Activated CD4-positive, alpha-beta T cell treated with anti-CD3 and anti-CD28 coated beads, Interleukin-2, amount 10 ng/mL, durations not matched to agents 24 days and 14 days (primary cell): ENCODE measurements at regions not wholly inside any gene's neighbourhood (a gene's known extent, or its start where the extent isn't known, plus 50 kb on each side); places are given as distances from the start of the nearest gene placed in this dataset.
"Not testable (repeated sequence)": the region's sequence is repeated elsewhere in the genome, so short reads cannot be mapped to it uniquely, and the experiment has no call there.

Source experiments
- DNase-seq: peaks from one replicate; pipeline ENCODE4 v3.0.0; 2022
- H3K27ac Mint-ChIP-seq: one replicate; pipeline ENCODE4 v1.8.0; 2022; ENCODE audit warnings: mild to moderate bottlenecking, mixed read lengths
- H3K27me3 Mint-ChIP-seq: one replicate; pipeline ENCODE4 v1.8.0; 2022; ENCODE audit warnings: mixed read lengths
- H3K36me3 Mint-ChIP-seq: one replicate; pipeline ENCODE4 v1.8.0; 2022; ENCODE audit warnings: low read depth, mild to moderate bottlenecking, mixed read lengths
- H3K4me1 Mint-ChIP-seq: one replicate; pipeline ENCODE4 v1.8.0; 2021; ENCODE audit warnings: mixed read lengths
- H3K4me3 Mint-ChIP-seq: one replicate; pipeline ENCODE4 v1.8.0; 2022; ENCODE audit warnings: mild to moderate bottlenecking, moderate library complexity, mixed read lengths
- H3K9me3 Mint-ChIP-seq: one replicate; pipeline ENCODE4 v1.8.0; 2021; ENCODE audit warnings: mixed read lengths
- intact Hi-C: fragments of 100-400 bp; cut with micrococcal nuclease; formaldehyde crosslinking; loops from one replicate; pipeline ENCODE4 v1.15.1; 2023

DNA sequence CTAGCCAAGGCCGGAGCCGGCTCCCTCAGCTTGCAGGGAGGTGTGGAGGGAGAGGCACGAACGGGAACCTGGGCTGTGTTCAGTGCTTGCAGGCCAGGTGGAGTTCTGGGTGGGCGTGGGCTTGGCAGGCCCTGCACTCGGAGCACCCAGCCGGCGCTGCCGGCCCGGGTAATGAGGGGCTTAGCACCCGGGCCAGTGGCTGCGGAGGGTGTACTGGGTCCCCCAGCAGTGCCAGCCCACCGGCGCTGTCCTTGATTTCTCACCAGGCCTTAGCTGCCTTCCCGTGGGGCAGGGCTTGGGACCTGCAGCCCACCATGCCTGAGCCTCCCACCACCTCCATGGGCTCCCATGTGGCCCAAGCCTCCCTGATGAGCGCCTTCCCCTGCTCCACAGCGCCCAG lies 430.5 kb upstream of the API5 start:
- intact Hi-C loops, H3K4me1 Mint-ChIP-seq: not testable (repeated sequence)

DNA sequence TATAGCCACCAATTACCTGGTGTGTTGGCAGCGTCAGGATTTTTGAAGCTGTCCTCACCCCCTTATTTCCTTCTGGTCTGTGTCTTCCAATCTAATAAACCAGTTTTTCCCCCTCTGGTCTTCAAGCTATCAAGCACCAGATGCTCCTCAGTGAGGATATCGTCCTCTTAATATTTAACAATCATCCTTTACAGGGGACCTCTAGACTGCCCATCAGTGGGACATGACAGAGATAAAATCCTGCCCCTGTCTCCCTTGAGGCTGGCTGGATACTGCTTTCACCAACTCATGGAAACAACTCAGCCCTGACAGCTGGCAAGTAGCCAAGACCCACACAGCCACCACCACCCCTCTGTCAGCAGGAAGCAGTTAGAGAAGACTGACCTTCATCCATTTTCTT lies 421.0 kb upstream of the API5 start:
- intact Hi-C loops, result no loop called here
- Mint-ChIP-seq H3K4me3 (no peak overlapping the region), H3K27ac (no peak overlapping the region), H3K36me3 (no peaks in the 10 kb centered on the region), H3K4me1 (no peaks in the 10 kb centered on the region), H3K27me3 (no peaks in the 10 kb centered on the region), H3K9me3 (no peaks in the 10 kb centered on the region)
- DNase-seq, result no peak

More for the DNA sequence above, 430.5 kb upstream of the API5 start:
- not testable (repeated sequence) for H3K27ac Mint-ChIP-seq, DNase-seq, H3K9me3 Mint-ChIP-seq, H3K4me3 Mint-ChIP-seq, H3K36me3 Mint-ChIP-seq, H3K27me3 Mint-ChIP-seq

DNA sequence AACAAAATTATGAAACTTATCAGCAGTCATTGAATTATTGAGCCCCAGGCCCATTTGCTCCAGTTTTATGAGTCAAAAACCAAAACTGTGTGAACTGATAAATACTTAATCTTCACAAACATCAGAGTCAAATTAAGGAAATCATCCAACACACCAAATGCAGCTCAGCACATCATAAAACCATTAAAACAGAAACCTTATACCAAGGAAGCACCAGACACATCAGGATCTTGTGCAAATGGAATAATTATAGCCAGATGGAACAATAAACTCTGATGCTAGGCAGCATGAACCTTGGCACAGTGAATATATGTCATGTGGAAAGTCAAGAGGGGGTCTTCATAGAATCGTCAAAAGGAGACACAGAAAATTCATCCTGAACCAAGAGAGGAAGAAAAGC lies 410.7 kb upstream of the API5 start:
- Mint-ChIP-seq H3K4me1 (no peaks in the 10 kb centered on the region), H3K36me3 (no peaks in the 10 kb centered on the region), H3K4me3 (no peak overlapping the region), H3K27ac (no peak overlapping the region), H3K9me3 (peaks cover 7% of the 10 kb centered on the region), H3K27me3 (no peaks in the 10 kb centered on the region)
- intact Hi-C loops, result no loop called here
- DNase-seq, result no peak

DNA sequence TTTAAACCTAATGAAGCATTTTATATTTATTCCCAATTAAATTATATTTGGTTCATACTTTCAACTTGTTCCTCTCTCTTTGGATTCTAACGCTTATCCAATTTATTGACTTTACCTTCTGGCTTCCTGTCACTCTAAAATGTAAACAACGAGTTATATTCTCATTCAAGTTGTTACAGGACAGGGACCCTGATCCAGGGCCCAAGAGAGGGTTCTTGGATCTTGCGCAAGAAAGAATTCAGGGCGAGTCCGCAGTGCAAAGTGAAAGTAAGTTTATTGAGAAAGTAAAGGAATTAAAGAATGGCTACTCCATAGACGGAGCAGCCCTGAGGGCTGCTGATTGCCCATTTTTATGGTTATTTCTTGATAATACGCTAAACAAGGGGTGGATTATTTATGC lies 405.6 kb upstream of the API5 start:
- intact Hi-C loops, result no loop called here
- no peak overlapping the region for H3K27ac Mint-ChIP-seq
- DNase-seq, result no peak
- no peaks in the 10 kb centered on the region for H3K27me3 Mint-ChIP-seq
- peaks cover 19% of the 10 kb centered on the region for H3K9me3 Mint-ChIP-seq
- H3K36me3 Mint-ChIP-seq, result no peaks in the 10 kb centered on the region
- no peak overlapping the region for H3K4me3 Mint-ChIP-seq
- no peaks in the 10 kb centered on the region for H3K4me1 Mint-ChIP-seq

DNA sequence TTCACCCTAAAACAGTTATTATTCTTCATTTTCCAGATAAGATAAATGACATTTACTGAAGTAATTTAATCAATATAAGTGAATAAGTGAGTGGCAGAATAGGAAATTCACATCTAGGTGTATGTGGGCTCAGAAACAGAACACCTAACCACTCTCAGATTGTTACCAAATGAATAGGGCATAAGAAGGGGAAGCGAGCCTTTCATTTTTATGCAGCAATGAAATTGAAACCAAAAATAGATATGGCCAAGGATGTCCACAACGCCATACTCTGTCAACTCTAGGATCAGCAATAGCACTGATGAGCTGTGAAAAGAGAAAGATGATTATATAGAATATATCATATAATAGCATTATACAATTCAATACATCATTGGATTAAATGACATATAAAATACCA lies 398.1 kb upstream of the API5 start:
- peaks cover 17% of the 10 kb centered on the region for H3K9me3 Mint-ChIP-seq
- no peak overlapping the region for H3K4me3 Mint-ChIP-seq
- intact Hi-C loops, result no loop called here

DNA sequence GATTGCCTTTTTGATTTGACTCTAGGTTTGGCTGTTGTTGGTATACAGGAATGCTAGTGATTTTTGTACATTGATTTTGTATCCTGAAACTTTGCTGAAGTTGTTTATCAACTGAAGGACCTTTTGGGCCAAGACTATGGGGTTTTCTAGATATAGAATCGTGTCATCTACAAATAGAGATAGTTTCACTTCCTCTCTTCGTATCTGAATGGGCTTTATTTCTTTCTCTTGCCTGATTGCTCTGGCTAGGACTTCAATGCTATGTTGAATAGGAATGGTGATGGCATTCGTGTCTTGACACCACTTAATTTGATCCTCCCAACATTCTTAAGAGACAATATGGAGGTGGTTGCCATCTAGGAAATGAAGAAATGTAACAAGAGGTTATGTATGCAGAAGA lies 388.1 kb upstream of the API5 start:
- Mint-ChIP-seq H3K4me3 (no peak overlapping the region), H3K27ac (no peak overlapping the region), H3K9me3 (peaks cover 3% of the 10 kb centered on the region)

More for the DNA sequence above, 398.1 kb upstream of the API5 start:
- no peak for DNase-seq
- H3K27me3 Mint-ChIP-seq, result no peaks in the 10 kb centered on the region
- H3K36me3 Mint-ChIP-seq, result no peaks in the 10 kb centered on the region
- H3K4me1 Mint-ChIP-seq, result no peaks in the 10 kb centered on the region
- H3K27ac Mint-ChIP-seq, result no peak overlapping the region

DNA sequence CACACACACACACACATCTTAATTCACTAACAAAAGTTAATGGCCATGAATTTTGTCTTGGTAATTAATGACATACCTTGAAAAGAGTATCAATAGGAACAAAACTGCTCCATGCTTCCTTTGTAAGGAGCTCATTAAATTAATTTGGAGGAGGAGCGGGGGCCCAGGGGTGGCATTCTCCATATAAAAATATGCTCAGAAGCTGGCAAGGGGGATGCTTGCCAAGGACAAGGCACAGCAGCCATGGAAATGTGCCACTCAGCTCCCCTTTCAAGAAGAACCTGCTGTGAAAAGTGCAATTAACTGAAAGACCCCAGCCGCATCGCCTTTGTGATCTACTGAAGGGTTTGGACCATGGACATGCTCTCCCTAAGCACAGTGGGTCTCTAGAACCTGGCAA lies 385.9 kb upstream of the API5 start:
- Mint-ChIP-seq H3K4me1 (no peaks in the 10 kb centered on the region), H3K27me3 (no peaks in the 10 kb centered on the region)
- no peak for DNase-seq

More for the DNA sequence above, 388.1 kb upstream of the API5 start:
- intact Hi-C loops, result no loop called here
- Mint-ChIP-seq H3K4me1 (no peaks in the 10 kb centered on the region), H3K36me3 (no peaks in the 10 kb centered on the region), H3K27me3 (no peaks in the 10 kb centered on the region)
- no peak for DNase-seq

DNA sequence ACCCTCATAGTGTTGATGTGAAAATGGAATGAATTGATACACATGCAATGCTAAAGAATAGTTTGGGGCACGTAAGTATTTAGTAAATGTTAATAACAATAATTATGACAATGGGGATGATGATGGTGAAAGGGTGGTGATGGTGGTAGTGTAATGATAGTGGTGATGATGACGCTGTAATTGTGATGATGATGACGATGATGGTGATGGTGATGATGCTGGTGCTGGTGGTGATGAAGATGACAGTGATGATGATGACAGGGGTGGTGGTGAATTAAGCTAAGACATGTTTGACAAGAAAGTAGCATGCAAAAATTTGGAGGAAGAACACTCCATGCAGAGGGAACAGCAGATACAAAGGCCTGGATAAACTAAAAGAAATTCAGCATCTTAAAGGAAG lies 364.4 kb upstream of the API5 start:
- Mint-ChIP-seq H3K4me1 (no peaks in the 10 kb centered on the region), H3K4me3 (no peak overlapping the region), H3K27ac (no peak overlapping the region), H3K36me3 (no peaks in the 10 kb centered on the region), H3K27me3 (no peaks in the 10 kb centered on the region), H3K9me3 (no peaks in the 10 kb centered on the region)
- intact Hi-C loops, result no loop called here
- DNase-seq, result no peak

More for the DNA sequence above, 385.9 kb upstream of the API5 start:
- Mint-ChIP-seq H3K27ac (no peak overlapping the region), H3K36me3 (no peaks in the 10 kb centered on the region), H3K9me3 (no peaks in the 10 kb centered on the region), H3K4me3 (no peak overlapping the region)
- intact Hi-C loops, result no loop called here

DNA sequence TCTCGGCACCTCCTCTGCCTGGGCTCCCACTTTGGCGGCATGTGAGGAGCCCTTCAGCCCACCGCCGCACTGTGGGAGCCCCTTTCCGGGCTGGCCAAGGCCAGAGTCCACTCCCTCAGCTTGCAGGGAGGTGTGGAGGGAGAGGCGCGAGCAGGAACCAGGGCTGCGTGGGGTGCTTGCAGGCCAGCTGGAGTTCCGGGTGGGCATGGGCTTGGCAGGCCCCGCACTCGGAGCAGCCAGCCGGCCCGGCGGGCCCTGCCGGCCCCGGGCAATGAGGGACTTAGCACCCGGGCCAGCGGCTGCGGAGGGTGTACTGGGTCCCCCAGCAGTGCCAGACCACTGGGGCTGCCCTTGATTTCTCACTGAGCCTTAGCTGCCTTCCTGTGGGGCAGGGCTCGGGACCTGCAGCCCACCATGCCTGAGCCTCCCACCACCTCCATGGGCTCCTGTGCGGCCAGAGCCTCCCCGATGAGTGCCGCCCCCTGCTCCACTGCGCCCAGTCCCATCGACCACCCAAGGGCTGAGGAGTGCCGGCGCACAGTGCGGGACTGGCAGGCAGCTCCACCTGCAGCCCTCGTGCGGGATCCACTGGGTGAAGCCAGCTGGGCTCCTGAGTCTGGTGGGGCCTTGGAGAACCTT lies 361.9 kb upstream of the API5 start:
- H3K4me1 Mint-ChIP-seq, DNase-seq, H3K27me3 Mint-ChIP-seq, H3K9me3 Mint-ChIP-seq, H3K27ac Mint-ChIP-seq, intact Hi-C loops, H3K4me3 Mint-ChIP-seq, H3K36me3 Mint-ChIP-seq: not testable (repeated sequence)

DNA sequence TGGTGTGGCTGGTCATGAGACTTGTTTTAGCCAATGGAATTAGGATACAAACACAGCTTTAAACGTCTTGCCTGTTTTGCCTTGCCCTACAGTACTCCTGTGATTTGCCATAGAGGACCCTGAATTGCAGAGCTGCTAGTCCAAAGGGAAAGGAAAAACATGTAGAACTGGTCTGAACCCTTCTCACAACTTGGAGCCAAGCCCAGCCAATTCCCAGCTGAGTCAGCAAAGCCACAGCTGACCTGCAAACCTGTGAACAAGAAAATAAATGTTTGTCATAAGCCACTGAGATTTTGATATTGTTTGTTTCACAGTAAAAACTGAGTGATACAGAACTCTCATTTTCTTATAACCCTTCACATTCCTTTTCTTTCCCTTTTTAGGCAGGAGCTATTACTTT lies 360.5 kb upstream of the API5 start:
- intact Hi-C loops, result no loop called here
- DNase-seq, result no peak
- H3K9me3 Mint-ChIP-seq, result peaks cover 4% of the 10 kb centered on the region
- no peak overlapping the region for H3K27ac Mint-ChIP-seq
- H3K4me3 Mint-ChIP-seq, result no peak overlapping the region
- no peaks in the 10 kb centered on the region for H3K27me3 Mint-ChIP-seq
- H3K36me3 Mint-ChIP-seq, result no peaks in the 10 kb centered on the region
- H3K4me1 Mint-ChIP-seq, result no peaks in the 10 kb centered on the region

DNA sequence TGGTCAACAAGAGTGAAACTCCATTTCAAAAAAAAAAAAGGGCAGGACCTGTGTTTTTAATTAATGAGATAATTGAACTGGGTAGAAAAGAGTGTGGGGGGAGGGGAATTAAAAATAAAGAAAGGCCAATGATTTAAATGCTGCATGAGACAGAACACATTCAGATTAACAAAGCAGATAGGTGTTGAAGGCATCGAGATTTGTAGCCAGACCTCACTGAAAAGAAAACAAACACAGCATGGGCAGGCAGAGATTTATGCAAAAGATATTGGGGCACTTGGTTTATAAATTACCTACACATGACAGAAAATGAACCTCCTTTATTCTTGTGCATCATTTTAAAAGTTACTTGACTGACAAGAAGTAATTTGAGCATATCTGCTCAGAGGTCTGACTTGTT lies 354.0 kb upstream of the API5 start:
- DNase-seq, result no peak
- Mint-ChIP-seq H3K27me3 (no peaks in the 10 kb centered on the region), H3K9me3 (peaks cover 4% of the 10 kb centered on the region), H3K36me3 (no peaks in the 10 kb centered on the region), H3K27ac (no peak overlapping the region), H3K4me1 (no peaks in the 10 kb centered on the region), H3K4me3 (no peak overlapping the region)
- intact Hi-C loops, result no loop called here

DNA sequence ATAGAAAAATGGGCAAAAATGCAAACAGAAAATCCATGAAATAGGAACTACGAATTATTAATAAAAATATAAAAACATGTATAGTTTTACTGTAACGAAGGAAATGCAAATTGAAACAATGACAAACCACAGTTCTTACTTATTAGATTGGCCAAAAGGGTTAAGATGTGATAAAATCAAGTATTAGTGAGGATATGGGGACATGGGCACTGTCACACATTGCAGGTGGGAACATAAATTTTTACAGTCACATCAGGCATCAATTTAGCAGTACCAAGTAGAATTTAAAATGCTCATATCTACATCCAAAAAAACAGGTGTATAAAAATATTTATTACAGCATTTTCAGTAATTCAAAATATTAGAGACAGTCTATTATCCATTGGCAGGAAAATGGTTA lies 353.2 kb upstream of the API5 start:
- no peaks in the 10 kb centered on the region for H3K4me1 Mint-ChIP-seq
- no peak overlapping the region for H3K4me3 Mint-ChIP-seq
- DNase-seq, result no peak
- no peaks in the 10 kb centered on the region for H3K27me3 Mint-ChIP-seq
- intact Hi-C loops, result no loop called here
- no peaks in the 10 kb centered on the region for H3K36me3 Mint-ChIP-seq
- H3K9me3 Mint-ChIP-seq, result peaks cover 4% of the 10 kb centered on the region
- H3K27ac Mint-ChIP-seq, result no peak overlapping the region

DNA sequence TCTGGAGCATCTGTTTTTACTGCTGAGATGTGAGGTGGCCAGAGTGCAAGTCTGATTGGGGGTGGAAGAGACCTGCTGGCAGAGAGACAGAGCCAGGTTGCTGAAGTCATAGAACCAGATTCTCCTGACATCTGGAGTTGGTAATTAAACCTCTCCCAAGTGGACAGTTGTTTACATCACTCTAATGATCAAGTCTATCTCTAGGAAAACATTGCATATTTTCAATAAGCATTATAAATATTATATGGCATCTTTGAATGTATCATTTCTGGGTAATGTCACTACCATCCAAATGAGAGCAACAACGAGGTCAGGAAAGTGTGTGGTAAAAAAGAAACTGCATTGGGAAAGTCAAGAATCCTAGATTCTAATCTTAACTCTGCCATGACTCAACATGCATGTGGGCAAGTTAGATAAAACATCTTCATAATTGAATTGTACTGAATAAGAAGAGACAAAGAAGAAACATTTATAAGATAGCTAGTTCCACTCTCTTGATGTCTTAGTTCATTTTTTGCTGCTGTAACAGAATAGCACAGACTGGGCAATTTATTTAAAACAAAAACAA lies 351.2 kb upstream of the API5 start:
- H3K27ac Mint-ChIP-seq, result no peak overlapping the region
- intact Hi-C loops, result no loop called here
- no peak overlapping the region for H3K4me3 Mint-ChIP-seq
- H3K9me3 Mint-ChIP-seq, result no peaks in the 10 kb centered on the region
- no peaks in the 10 kb centered on the region for H3K4me1 Mint-ChIP-seq
- no peaks in the 10 kb centered on the region for H3K36me3 Mint-ChIP-seq
- H3K27me3 Mint-ChIP-seq, result no peaks in the 10 kb centered on the region
- DNase-seq, result no peak

DNA sequence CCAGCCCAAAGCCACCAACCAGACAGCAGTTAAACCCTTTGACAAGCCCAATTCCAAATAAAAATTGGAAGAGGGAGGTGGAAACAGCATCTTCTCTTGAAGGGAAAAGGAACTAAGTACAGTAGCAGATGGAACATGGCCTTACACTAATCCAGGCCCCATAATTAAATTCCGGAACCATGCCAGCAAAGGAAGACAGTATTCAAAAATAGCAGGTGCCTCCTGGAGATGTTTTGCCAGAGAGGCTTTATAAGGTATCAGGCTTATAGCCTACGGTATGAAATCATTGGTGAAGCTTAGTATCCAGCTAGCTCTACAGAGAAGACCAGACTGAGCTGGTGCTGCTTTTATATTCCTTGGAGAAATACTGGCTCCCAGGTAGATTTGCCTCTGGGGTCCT lies 344.1 kb upstream of the API5 start:
- Mint-ChIP-seq H3K27ac (no peak overlapping the region), H3K9me3 (no peaks in the 10 kb centered on the region), H3K4me3 (no peak overlapping the region), H3K4me1 (no peaks in the 10 kb centered on the region), H3K36me3 (no peaks in the 10 kb centered on the region), H3K27me3 (no peaks in the 10 kb centered on the region)
- no peak for DNase-seq
- intact Hi-C loops, result no loop called here

DNA sequence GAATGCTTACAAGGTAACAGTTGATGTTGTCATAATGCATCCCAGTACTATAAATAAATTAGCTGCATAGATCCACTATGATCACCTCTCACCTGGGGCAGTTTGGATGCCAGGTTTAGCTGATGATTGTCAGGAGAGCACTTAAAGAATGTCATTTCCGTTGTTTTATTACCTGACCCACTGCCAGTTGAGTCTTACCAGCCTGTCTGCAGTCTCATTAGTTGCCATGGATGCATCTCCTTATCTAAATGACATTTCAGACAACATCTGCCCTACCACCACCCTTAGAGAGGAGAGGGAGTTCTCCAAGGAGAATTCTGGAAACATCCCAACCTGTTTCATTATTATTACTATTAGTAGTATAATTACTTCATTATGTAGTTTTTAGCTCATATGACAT lies 339.1 kb upstream of the API5 start:
- Mint-ChIP-seq H3K9me3 (no peaks in the 10 kb centered on the region), H3K27ac (no peak overlapping the region), H3K27me3 (no peaks in the 10 kb centered on the region), H3K4me3 (no peak overlapping the region), H3K4me1 (no peaks in the 10 kb centered on the region), H3K36me3 (no peaks in the 10 kb centered on the region)
- intact Hi-C loops, result no loop called here
- no peak for DNase-seq
